Testis (tissue), 2 donors: ENCODE measurements at regions not wholly inside any gene's neighbourhood (a gene's known extent, or its start where the extent isn't known, plus 50 kb on each side); places are given as distances from the start of the nearest gene placed in this dataset.

Experiments used
- DNase-seq: peaks from one replicate; pipeline ENCODE4 v3.0.0-alpha.2; 2019
- H3K27ac ChIP-seq, 2 donors: fragments of 200-600 bp; sonication (generic); one replicate each; pipeline ENCODE4 v1.5.1; 2019
- H3K27me3 ChIP-seq: fragments of 200-600 bp; sonication (generic); one replicate; pipeline ENCODE4 v1.5.1; 2019
- H3K36me3 ChIP-seq: fragments of 200-600 bp; sonication (generic); one replicate; pipeline ENCODE4 v1.5.1; 2017; ENCODE audit warnings: low read depth; ENCODE audit errors: missing control alignments
- H3K4me1 ChIP-seq: fragments of 200-600 bp; sonication (generic); one replicate; pipeline ENCODE4 v1.5.1; 2019
- H3K4me3 ChIP-seq, 2 donors: fragments of 200-600 bp; sonication (generic); one replicate each; pipeline ENCODE4 v1.5.1; 2017 to 2019
- H3K9me3 ChIP-seq: fragments of 200-600 bp; sonication (generic); one replicate; pipeline ENCODE4 v1.5.1; 2017
- CTCF ChIP-seq, 3 experiments: fragments of 450-650 bp in 2 of 3; fragments of 200-600 bp in 1 of 3; sonication (generic) in 1 of 3; IDR thresholded peaks; one replicate each; pipeline ENCODE4 v1.5.1; 2016 to 2019; ENCODE audit warnings: antibody characterized with exemption in 3 of 3, mild to moderate bottlenecking in 2 of 3, moderate library complexity in 1 of 3
- POLR2A ChIP-seq: fragments of 450-650 bp; IDR thresholded peaks from one replicate; pipeline ENCODE4 v1.6.1; 2017; ENCODE audit warnings: antibody characterized with exemption, mild to moderate bottlenecking, moderate library complexity
- WGBS, 2 donors: methylation state at CpG; one replicate each; pipeline ENCODE4 v1.1.5; 2018; 5-methylcytosine and 5-hydroxymethylcytosine counted together
- intact Hi-C: fragments of 100-400 bp; cut with DNase I; formaldehyde crosslinking; loops from one replicate; pipeline ENCODE4 v1.15.1; 2023; ENCODE audit warnings: low total_unique reads

GRCh38 chr5:174342696-174343095 lies 297.2 kb downstream of the NSG2 start:
- intact Hi-C loops, result no loop called here

GRCh38 chr5:174343826-174344225 lies 298.3 kb downstream of the NSG2 start:
- no peaks in the 10 kb centered on the region for H3K4me1 ChIP-seq
- DNase-seq, result no peak
- 82% methylated on average over 5 to 7 of the region's 7 CpGs for WGBS, 2 donors
- H3K36me3 ChIP-seq, result no peaks in the 10 kb centered on the region
- H3K27ac ChIP-seq, result no peak overlapping the region
- no peaks in the 10 kb centered on the region for H3K9me3 ChIP-seq
- no peak for TF ChIP-seq CTCF (IDR thresholded peaks at IDR 0.05)
- H3K4me3 ChIP-seq, result no peak overlapping the region
- intact Hi-C loops, result no loop called here
- H3K27me3 ChIP-seq, result no peaks in the 10 kb centered on the region

More at GRCh38 chr5:174342696-174343095, 297.2 kb downstream of the NSG2 start:
- DNase-seq, result no peak
- peaks cover 6% of the 10 kb centered on the region for H3K4me1 ChIP-seq
- WGBS, 2 donors, result 89 to 97% methylated on average over 1 of the region's 1 CpG
- TF ChIP-seq POLR2A, result no peak
- H3K27me3 ChIP-seq, result no peaks in the 10 kb centered on the region
- no peaks in the 10 kb centered on the region for H3K9me3 ChIP-seq
- no peaks in the 10 kb centered on the region for H3K36me3 ChIP-seq
- H3K4me3 ChIP-seq, result no peak overlapping the region
- no peak overlapping the region for H3K27ac ChIP-seq

GRCh38 chr5:174344335-174344734 lies 298.8 kb downstream of the NSG2 start:
- Histone ChIP-seq H3K4me3 (no peak overlapping the region), H3K9me3 (no peaks in the 10 kb centered on the region), H3K27me3 (no peaks in the 10 kb centered on the region), H3K4me1 (no peaks in the 10 kb centered on the region), H3K27ac (no peak overlapping the region), H3K36me3 (no peaks in the 10 kb centered on the region)
- TF ChIP-seq POLR2A (no peak), CTCF (IDR thresholded peaks at IDR 0.05) (no peak)
- DNase-seq, result no peak
- intact Hi-C loops, result no loop called here
- 85 to 89% methylated on average over 3 to 4 of the region's 4 CpGs for WGBS, 2 donors

GRCh38 chr5:174347183-174347582 lies 301.7 kb downstream of the NSG2 start:
- H3K36me3 ChIP-seq, result no peaks in the 10 kb centered on the region
- TF ChIP-seq CTCF (IDR thresholded peaks at IDR 0.05), result no peak
- TF ChIP-seq POLR2A, result no peak
- no peak for DNase-seq
- H3K9me3 ChIP-seq, result no peaks in the 10 kb centered on the region
- no peak overlapping the region for H3K27ac ChIP-seq
- no peaks in the 10 kb centered on the region for H3K27me3 ChIP-seq
- no peaks in the 10 kb centered on the region for H3K4me1 ChIP-seq
- intact Hi-C loops, result no loop called here
- no peak overlapping the region for H3K4me3 ChIP-seq
- 96% methylated on average over 1 of the region's 1 CpG for WGBS, 2 donors

GRCh38 chr5:174348311-174348981 lies 302.9 kb downstream of the NSG2 start:
- TF ChIP-seq POLR2A (no peak), CTCF (IDR thresholded peaks at IDR 0.05) (no peak)
- no peaks in the 10 kb centered on the region for H3K36me3 ChIP-seq
- no peaks in the 10 kb centered on the region for H3K27me3 ChIP-seq
- DNase-seq, result no peak
- no peaks in the 10 kb centered on the region for H3K9me3 ChIP-seq
- 47 to 58% methylated on average over 8 of the region's 8 CpGs for WGBS, 2 donors
- no peak overlapping the region for H3K4me3 ChIP-seq
- intact Hi-C loops, result no loop called here
- H3K4me1 ChIP-seq, result no peaks in the 10 kb centered on the region
- no peak overlapping the region for H3K27ac ChIP-seq
